Endodermal cell (in vitro differentiated cells): ENCODE measurements at regions not wholly inside any gene's neighbourhood (a gene's known extent, or its start where the extent isn't known, plus 50 kb on each side); places are given as distances from the start of the nearest gene placed in this dataset.

Experiments used
- DNase-seq: peaks from one replicate; pipeline ENCODE4 v3.0.0-alpha.2; 2017
- H3K27ac ChIP-seq: 2 replicates; pipeline ENCODE4 v1.5.1; 2013; ENCODE audit warnings: mild to moderate bottlenecking, low read depth, low read length, moderate library complexity
- H3K27me3 ChIP-seq: 2 replicates; pipeline ENCODE4 v1.6.1; 2013; ENCODE audit warnings: mild to moderate bottlenecking, low read length, moderate library complexity; ENCODE audit not compliant: insufficient read depth, control insufficient read depth, poor library complexity, severe bottlenecking
- H3K36me3 ChIP-seq: 2 replicates; pipeline ENCODE4 v1.7.0; 2013; ENCODE audit warnings: mild to moderate bottlenecking, low read length, moderate library complexity; ENCODE audit not compliant: control insufficient read depth, insufficient read depth
- H3K4me1 ChIP-seq: one replicate; pipeline ENCODE4 v1.7.0; 2013; ENCODE audit warnings: low read length; ENCODE audit not compliant: control insufficient read depth, insufficient read depth
- H3K4me3 ChIP-seq: 2 replicates; pipeline ENCODE4 v1.5.1; 2013; ENCODE audit warnings: mild to moderate bottlenecking, low read length, moderate library complexity
- H3K9ac ChIP-seq: 2 replicates; pipeline ENCODE4 v1.6.1; 2013; ENCODE audit warnings: mild to moderate bottlenecking, low read length, moderate library complexity; ENCODE audit not compliant: poor library complexity, severe bottlenecking; ENCODE audit errors: extremely low read depth
- H3K9me3 ChIP-seq: 2 replicates; pipeline ENCODE4 v1.6.1; 2013; ENCODE audit warnings: mild to moderate bottlenecking, low read length, moderate library complexity; ENCODE audit not compliant: control insufficient read depth
- H3K27ac Mint-ChIP-seq: 2 replicates; pipeline ENCODE4 v1.8.0; 2020; ENCODE audit warnings: mixed read lengths
- H3K27me3 Mint-ChIP-seq: 2 replicates; pipeline ENCODE4 v1.8.0; 2021; ENCODE audit warnings: mild to moderate bottlenecking, mixed read lengths; ENCODE audit not compliant: insufficient read depth
- H3K36me3 Mint-ChIP-seq: 2 replicates; pipeline ENCODE4 v1.8.0; 2020; ENCODE audit warnings: low read depth, mixed read lengths
- H3K4me1 Mint-ChIP-seq: 2 replicates; pipeline ENCODE4 v1.8.0; 2020; ENCODE audit warnings: mixed read lengths
- H3K4me3 Mint-ChIP-seq: 2 replicates; pipeline ENCODE4 v1.8.0; 2020; ENCODE audit warnings: mild to moderate bottlenecking, moderate library complexity, mixed read lengths
- H3K9me3 Mint-ChIP-seq: 2 replicates; pipeline ENCODE4 v1.8.0; 2020; ENCODE audit warnings: mild to moderate bottlenecking, mixed read lengths
- WGBS, 2 experiments: methylation state at CpG; one replicate each; pipeline versions ENCODE4 v1.1.5 to v1.1.7; 2013; ENCODE audit warnings: missing lambda C conversion rate in 2 of 2, mixed read lengths in 1 of 2; ENCODE audit not compliant: insufficient coverage in 1 of 2, insufficient read length in 1 of 2; 5-methylcytosine and 5-hydroxymethylcytosine counted together
- TF ChIP-seq, protein P1 (sequence below): fragments of 200-600 bp; sonication (generic); conservative IDR thresholded peaks from 2 replicates; pipeline ENCODE4 v1.5.0; 2021; ENCODE audit warnings: antibody characterized with exemption, mild to moderate bottlenecking

DNA sequence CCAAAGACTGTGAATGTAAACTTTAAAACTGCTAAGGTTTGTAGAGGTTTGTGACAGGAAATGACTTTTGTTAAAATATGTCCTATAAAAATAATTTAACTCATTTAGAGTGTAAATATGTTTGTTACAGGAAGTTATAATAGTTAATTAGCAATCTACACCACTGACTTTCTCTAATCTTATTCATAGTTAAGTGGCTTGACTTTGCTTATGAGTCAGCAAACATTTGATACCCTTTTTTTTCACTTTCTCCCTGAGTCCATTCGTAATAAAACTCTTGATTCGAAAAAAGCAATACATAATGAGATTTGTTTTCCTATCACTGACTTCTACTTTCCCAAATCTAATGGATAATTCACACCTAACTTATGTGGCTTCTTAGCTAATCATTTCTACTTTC is 317.7 kb upstream of the SEMA3C start:
- no peak overlapping the region for H3K4me3 Mint-ChIP-seq
- 90 to 97% methylated on average over 2 of the region's 2 CpGs for WGBS, 2 experiments
- TF ChIP-seq, protein P1, sequence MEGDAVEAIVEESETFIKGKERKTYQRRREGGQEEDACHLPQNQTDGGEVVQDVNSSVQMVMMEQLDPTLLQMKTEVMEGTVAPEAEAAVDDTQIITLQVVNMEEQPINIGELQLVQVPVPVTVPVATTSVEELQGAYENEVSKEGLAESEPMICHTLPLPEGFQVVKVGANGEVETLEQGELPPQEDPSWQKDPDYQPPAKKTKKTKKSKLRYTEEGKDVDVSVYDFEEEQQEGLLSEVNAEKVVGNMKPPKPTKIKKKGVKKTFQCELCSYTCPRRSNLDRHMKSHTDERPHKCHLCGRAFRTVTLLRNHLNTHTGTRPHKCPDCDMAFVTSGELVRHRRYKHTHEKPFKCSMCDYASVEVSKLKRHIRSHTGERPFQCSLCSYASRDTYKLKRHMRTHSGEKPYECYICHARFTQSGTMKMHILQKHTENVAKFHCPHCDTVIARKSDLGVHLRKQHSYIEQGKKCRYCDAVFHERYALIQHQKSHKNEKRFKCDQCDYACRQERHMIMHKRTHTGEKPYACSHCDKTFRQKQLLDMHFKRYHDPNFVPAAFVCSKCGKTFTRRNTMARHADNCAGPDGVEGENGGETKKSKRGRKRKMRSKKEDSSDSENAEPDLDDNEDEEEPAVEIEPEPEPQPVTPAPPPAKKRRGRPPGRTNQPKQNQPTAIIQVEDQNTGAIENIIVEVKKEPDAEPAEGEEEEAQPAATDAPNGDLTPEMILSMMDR, result no peak
- no peak overlapping the region for H3K27ac ChIP-seq
- H3K9ac ChIP-seq, result no peak overlapping the region
- no peaks in the 10 kb centered on the region for H3K4me1 ChIP-seq
- H3K27me3 ChIP-seq, result no peaks in the 10 kb centered on the region
- no peak overlapping the region for H3K4me3 ChIP-seq
- H3K36me3 ChIP-seq, result no peaks in the 10 kb centered on the region
- no peak overlapping the region for H3K27ac Mint-ChIP-seq
- H3K36me3 Mint-ChIP-seq, result no peaks in the 10 kb centered on the region
- H3K9me3 ChIP-seq, result no peaks in the 10 kb centered on the region
- H3K4me1 Mint-ChIP-seq, result no peaks in the 10 kb centered on the region
- no peaks in the 10 kb centered on the region for H3K9me3 Mint-ChIP-seq
- no peak for DNase-seq
- no peaks in the 10 kb centered on the region for H3K27me3 Mint-ChIP-seq

DNA sequence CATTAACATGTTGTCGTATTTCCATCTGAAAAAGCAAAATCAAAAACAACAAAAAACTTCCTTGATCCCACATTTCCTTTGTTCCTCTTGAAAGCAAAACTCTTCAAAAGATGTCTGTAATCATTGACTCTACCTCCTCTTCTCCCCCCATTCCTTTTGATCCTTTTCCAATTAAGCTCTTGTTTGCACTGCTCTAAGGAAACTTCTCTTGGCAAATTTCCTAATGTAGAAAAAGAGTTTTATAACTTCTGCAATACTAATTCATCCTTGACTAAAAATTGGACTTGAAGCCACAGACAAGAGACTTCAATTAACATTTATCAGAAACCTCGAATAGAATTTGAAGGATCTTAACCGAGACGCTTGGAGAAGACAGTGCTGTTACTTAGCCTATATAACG is 317.1 kb upstream of the SEMA3C start:
- no peak for DNase-seq
- no peaks in the 10 kb centered on the region for H3K4me1 ChIP-seq
- H3K27ac ChIP-seq, result no peak overlapping the region
- Mint-ChIP-seq H3K27ac (no peak overlapping the region), H3K4me3 (no peak overlapping the region), H3K4me1 (no peaks in the 10 kb centered on the region), H3K36me3 (no peaks in the 10 kb centered on the region), H3K27me3 (no peaks in the 10 kb centered on the region), H3K9me3 (no peaks in the 10 kb centered on the region)
- no peak overlapping the region for H3K9ac ChIP-seq
- TF ChIP-seq, protein P1, result no peak
- no peak overlapping the region for H3K4me3 ChIP-seq
- no peaks in the 10 kb centered on the region for H3K27me3 ChIP-seq
- H3K9me3 ChIP-seq, result no peaks in the 10 kb centered on the region
- WGBS, 2 experiments, result 88 to 90% methylated on average over 2 to 5 of the region's 5 CpGs
- H3K36me3 ChIP-seq, result no peaks in the 10 kb centered on the region

DNA sequence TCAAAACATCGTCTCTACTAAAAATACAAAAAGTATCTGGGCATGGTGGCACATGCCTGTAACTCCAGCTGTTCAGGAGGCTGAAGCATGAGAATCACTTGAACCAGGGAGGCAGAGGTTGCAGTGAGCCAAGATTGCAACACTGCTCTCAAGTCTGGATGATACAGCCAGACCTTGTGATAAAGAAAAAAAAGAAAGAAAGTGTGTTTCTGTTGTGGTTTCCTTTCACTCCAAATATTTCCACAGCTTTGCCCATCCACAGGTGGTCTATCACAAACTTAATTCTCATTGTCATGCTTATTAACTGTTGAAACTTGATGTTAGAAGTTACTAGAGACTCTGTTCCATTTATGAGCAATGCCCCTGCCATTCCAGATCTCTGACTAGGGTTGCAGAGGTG is 316.0 kb upstream of the SEMA3C start:
- Histone ChIP-seq H3K27me3 (no peaks in the 10 kb centered on the region), H3K36me3 (no peaks in the 10 kb centered on the region), H3K27ac (no peak overlapping the region), H3K9me3 (no peaks in the 10 kb centered on the region), H3K4me3 (no peak overlapping the region), H3K9ac (no peak overlapping the region), H3K4me1 (no peaks in the 10 kb centered on the region)
- H3K4me3 Mint-ChIP-seq, result no peak overlapping the region
- H3K9me3 Mint-ChIP-seq, result no peaks in the 10 kb centered on the region
- no peak for DNase-seq
- no peaks in the 10 kb centered on the region for H3K36me3 Mint-ChIP-seq
- H3K27me3 Mint-ChIP-seq, result no peaks in the 10 kb centered on the region
- TF ChIP-seq, protein P1, result no peak
- 93% methylated on average over 1 of the region's 1 CpG; no CpG with 5 or more reads in 1 of the 2 experiments for WGBS, 2 experiments
- no peak overlapping the region for H3K27ac Mint-ChIP-seq
- H3K4me1 Mint-ChIP-seq, result no peaks in the 10 kb centered on the region
